H9 (cell line): ENCODE measurements at regions not wholly inside any gene's neighbourhood (a gene's known extent, or its start where the extent isn't known, plus 50 kb on each side); places are given as distances from the start of the nearest gene placed in this dataset.

Experiments used
- DNase-seq: peaks from one replicate; pipeline ENCODE4 v3.0.0-alpha.2; 2017
- H2AFZ ChIP-seq: one replicate; pipeline ENCODE4 v1.6.1; 2013; ENCODE audit warnings: mild to moderate bottlenecking, low read length, control low read depth, moderate library complexity
- H2AK5ac ChIP-seq: 2 replicates; pipeline ENCODE4 v1.6.1; 2013; ENCODE audit warnings: low read length, control low read depth, mixed read lengths; ENCODE audit not compliant: insufficient read length
- H2BK120ac ChIP-seq: one replicate; pipeline ENCODE4 v1.6.1; 2013; ENCODE audit warnings: low read depth, mild to moderate bottlenecking, low read length, control low read depth, inconsistent platforms; ENCODE audit not compliant: poor library complexity, severe bottlenecking
- H2BK12ac ChIP-seq: 2 replicates; pipeline ENCODE4 v1.6.1; 2013; ENCODE audit warnings: low read length, control low read depth, mixed read lengths, low read depth; ENCODE audit not compliant: insufficient read length
- H2BK15ac ChIP-seq: 2 replicates; pipeline ENCODE4 v1.6.1; 2013; ENCODE audit warnings: low read depth, low read length, control low read depth
- H2BK20ac ChIP-seq: one replicate; pipeline ENCODE4 v1.6.1; 2013; ENCODE audit warnings: low read depth, mild to moderate bottlenecking, low read length, control low read depth, inconsistent platforms; ENCODE audit not compliant: poor library complexity, severe bottlenecking
- H2BK5ac ChIP-seq: 2 replicates; pipeline ENCODE4 v1.6.1; 2013; ENCODE audit warnings: low read length, control low read depth, mixed read lengths; ENCODE audit not compliant: insufficient read length
- H3K14ac ChIP-seq: 2 replicates; pipeline ENCODE4 v1.6.1; 2013; ENCODE audit warnings: low read length, control low read depth; ENCODE audit not compliant: insufficient read depth
- H3K18ac ChIP-seq: 2 replicates; pipeline ENCODE4 v1.6.1; 2013; ENCODE audit warnings: low read depth, mild to moderate bottlenecking, mixed read lengths, low read length, control low read depth; ENCODE audit not compliant: insufficient read length
- H3K23ac ChIP-seq: 2 replicates; pipeline ENCODE4 v1.6.1; 2013; ENCODE audit warnings: low read length, control low read depth, mixed read lengths, low read depth; ENCODE audit not compliant: insufficient read length
- H3K23me2 ChIP-seq: 2 replicates; pipeline ENCODE4 v1.6.1; 2013; ENCODE audit warnings: low read depth, mild to moderate bottlenecking, mixed read lengths, low read length, control low read depth; ENCODE audit not compliant: insufficient read length, poor library complexity, severe bottlenecking
- H3K27ac ChIP-seq: 2 replicates; pipeline ENCODE4 v1.5.1; 2013; ENCODE audit warnings: low read length, control low read depth, mixed read lengths, low read depth; ENCODE audit not compliant: insufficient read length
- H3K27me3 ChIP-seq: 2 replicates; pipeline ENCODE4 v1.6.1; 2013; ENCODE audit warnings: low read length, control low read depth, inconsistent platforms; ENCODE audit not compliant: insufficient read depth
- H3K4ac ChIP-seq: 2 replicates; pipeline ENCODE4 v1.6.1; 2013; ENCODE audit warnings: low read depth, mild to moderate bottlenecking, control low read depth, inconsistent platforms, low read length, moderate library complexity
- H3K4me1 ChIP-seq: 2 replicates; pipeline ENCODE4 v1.6.1; 2013; ENCODE audit warnings: low read length, control low read depth, inconsistent platforms; ENCODE audit not compliant: insufficient read depth
- H3K4me2 ChIP-seq: 2 replicates; pipeline ENCODE4 v1.6.1; 2013; ENCODE audit warnings: low read length, control low read depth, mixed read lengths; ENCODE audit not compliant: insufficient read length, insufficient read depth
- H3K56ac ChIP-seq: 2 replicates; pipeline ENCODE4 v1.6.1; 2013; ENCODE audit warnings: low read depth, mild to moderate bottlenecking, mixed read lengths, low read length, control low read depth; ENCODE audit not compliant: insufficient read length
- H3K79me1 ChIP-seq: 2 replicates; pipeline ENCODE4 v1.6.1; 2013; ENCODE audit warnings: low read depth, mild to moderate bottlenecking, moderate library complexity, low read length, control low read depth, inconsistent platforms; ENCODE audit not compliant: insufficient read depth, poor library complexity, severe bottlenecking
- H3K79me2 ChIP-seq: 2 replicates; pipeline ENCODE4 v1.6.1; 2013; ENCODE audit warnings: low read length, control low read depth, inconsistent platforms; ENCODE audit not compliant: insufficient read depth
- H3K9ac ChIP-seq: 2 replicates; pipeline ENCODE4 v1.6.1; 2013; ENCODE audit warnings: low read length, control low read depth, mixed read lengths; ENCODE audit not compliant: insufficient read length; ENCODE audit errors: extremely low read depth
- H3K9me3 ChIP-seq: one replicate; pipeline ENCODE4 v1.6.1; 2013; ENCODE audit warnings: low read depth, low read length, inconsistent platforms; ENCODE audit not compliant: control insufficient read depth
- H3T11ph ChIP-seq: one replicate; pipeline ENCODE4 v1.6.1; 2013; ENCODE audit warnings: mild to moderate bottlenecking, low read length, control low read depth, inconsistent platforms
- H4K20me1 ChIP-seq: one replicate; pipeline ENCODE4 v1.6.1; 2013; ENCODE audit not compliant: control insufficient read depth, insufficient read length, insufficient read depth
- H4K5ac ChIP-seq: 2 replicates; pipeline ENCODE4 v1.6.1; 2013; ENCODE audit warnings: low read depth, mild to moderate bottlenecking, mixed read lengths, low read length, control low read depth; ENCODE audit not compliant: insufficient read length
- H4K8ac ChIP-seq: replicated peaks from 2 replicates; pipeline ENCODE4 v1.6.1; 2013; ENCODE audit warnings: low read length, control low read depth, mixed read lengths, low read depth; ENCODE audit not compliant: insufficient read length
- H4K91ac ChIP-seq: 2 replicates; pipeline ENCODE4 v1.6.1; 2013; ENCODE audit warnings: low read depth, mild to moderate bottlenecking, moderate library complexity, mixed read lengths, low read length, control low read depth; ENCODE audit not compliant: insufficient read length
- H3K27ac Mint-ChIP-seq, 3 experiments: 2 replicates in 2 of 3; 3 replicates in 1 of 3; pipeline ENCODE4 v1.8.0; 2020 to 2021; ENCODE audit warnings: mixed read lengths in 3 of 3, mild to moderate bottlenecking in 1 of 3, moderate library complexity in 1 of 3
- H3K27me3 Mint-ChIP-seq: 2 replicates; pipeline ENCODE4 v1.8.0; 2021; ENCODE audit warnings: low read depth, mild to moderate bottlenecking, moderate library complexity, mixed read lengths
- H3K36me3 Mint-ChIP-seq, 3 experiments: 2 replicates in 2 of 3; 3 replicates in 1 of 3; pipeline ENCODE4 v1.8.0; 2020 to 2021; ENCODE audit warnings: low read depth in 3 of 3, mixed read lengths in 3 of 3; ENCODE audit not compliant: insufficient read depth in 1 of 3
- H3K4me1 Mint-ChIP-seq, 2 experiments: 2 replicates each; pipeline ENCODE4 v1.8.0; 2020; ENCODE audit warnings: mixed read lengths in 2 of 2
- H3K4me3 Mint-ChIP-seq, 2 experiments: 2 replicates in 1 of 2; 3 replicates in 1 of 2; pipeline ENCODE4 v1.8.0; 2020 to 2021; ENCODE audit warnings: mild to moderate bottlenecking in 2 of 2, mixed read lengths in 2 of 2, moderate library complexity in 1 of 2
- H3K9me3 Mint-ChIP-seq, 2 experiments: 2 replicates in 1 of 2; 3 replicates in 1 of 2; pipeline ENCODE4 v1.8.0; 2020; ENCODE audit warnings: mild to moderate bottlenecking in 2 of 2, mixed read lengths in 2 of 2, moderate library complexity in 1 of 2
- WGBS: extraction: QIAGEN DNeasy Blood & Tissue Kit; methylation state at CpG from one replicate; pipeline ENCODE4 v1.1.7; 2013; ENCODE audit warnings: missing lambda C conversion rate, low lambda C conversion rate, mixed read lengths; ENCODE audit not compliant: insufficient read length; ENCODE audit errors: extremely low coverage; 5-methylcytosine and 5-hydroxymethylcytosine counted together
- TF ChIP-seq, protein P1 (sequence below): fragments of 200-600 bp; sonication (generic); conservative IDR thresholded peaks from 3 replicates; pipeline ENCODE4 v1.8.0; 2021; ENCODE audit warnings: antibody characterized with exemption, mild to moderate bottlenecking

DNA sequence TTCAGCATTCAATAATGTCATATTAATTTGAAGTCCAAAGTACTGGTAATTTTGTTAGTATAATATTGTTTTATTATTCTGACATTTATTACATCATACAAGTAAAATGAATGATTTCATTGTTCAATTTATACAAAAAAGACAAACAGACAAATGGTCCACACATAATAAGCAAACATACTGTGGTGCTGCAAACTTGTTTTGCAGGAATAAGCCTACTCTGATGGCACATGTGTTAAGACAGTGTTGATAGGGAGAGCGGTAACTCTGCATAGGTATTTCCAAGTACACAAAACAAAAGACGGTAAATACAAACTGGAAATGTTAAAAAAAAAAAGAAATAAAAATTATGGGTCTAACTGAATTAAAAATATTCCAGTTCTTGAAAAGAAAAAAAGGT, 59.7 kb upstream of the DPYD start:
- no CpG with 5 or more reads among the region's 2 CpGs for WGBS
- Histone ChIP-seq H3K27me3 (no peaks in the 10 kb centered on the region), H2BK5ac (no peak overlapping the region), H3T11ph (no peak overlapping the region), H4K20me1 (no peaks in the 10 kb centered on the region), H3K79me2 (no peaks in the 10 kb centered on the region), H4K91ac (no peak overlapping the region), H3K23me2 (no peaks in the 10 kb centered on the region), H2AK5ac (no peak overlapping the region), H2BK120ac (no peak overlapping the region), H3K14ac (no peak overlapping the region), H4K8ac (no peak overlapping the region), H3K18ac (no peak overlapping the region), H2BK15ac (no peak overlapping the region), H3K4ac (no peak overlapping the region), H2BK12ac (no peak overlapping the region), H3K4me1 (no peaks in the 10 kb centered on the region), H4K5ac (no peak overlapping the region), H3K4me2 (no peak overlapping the region), H3K9me3 (no peaks in the 10 kb centered on the region), H3K27ac (no peak overlapping the region), H3K79me1 (no peaks in the 10 kb centered on the region), H3K23ac (no peak overlapping the region), H2AFZ (no peak overlapping the region), H3K56ac (no peak overlapping the region), H2BK20ac (no peak overlapping the region), H3K9ac (no peak overlapping the region)
- TF ChIP-seq, protein P1, sequence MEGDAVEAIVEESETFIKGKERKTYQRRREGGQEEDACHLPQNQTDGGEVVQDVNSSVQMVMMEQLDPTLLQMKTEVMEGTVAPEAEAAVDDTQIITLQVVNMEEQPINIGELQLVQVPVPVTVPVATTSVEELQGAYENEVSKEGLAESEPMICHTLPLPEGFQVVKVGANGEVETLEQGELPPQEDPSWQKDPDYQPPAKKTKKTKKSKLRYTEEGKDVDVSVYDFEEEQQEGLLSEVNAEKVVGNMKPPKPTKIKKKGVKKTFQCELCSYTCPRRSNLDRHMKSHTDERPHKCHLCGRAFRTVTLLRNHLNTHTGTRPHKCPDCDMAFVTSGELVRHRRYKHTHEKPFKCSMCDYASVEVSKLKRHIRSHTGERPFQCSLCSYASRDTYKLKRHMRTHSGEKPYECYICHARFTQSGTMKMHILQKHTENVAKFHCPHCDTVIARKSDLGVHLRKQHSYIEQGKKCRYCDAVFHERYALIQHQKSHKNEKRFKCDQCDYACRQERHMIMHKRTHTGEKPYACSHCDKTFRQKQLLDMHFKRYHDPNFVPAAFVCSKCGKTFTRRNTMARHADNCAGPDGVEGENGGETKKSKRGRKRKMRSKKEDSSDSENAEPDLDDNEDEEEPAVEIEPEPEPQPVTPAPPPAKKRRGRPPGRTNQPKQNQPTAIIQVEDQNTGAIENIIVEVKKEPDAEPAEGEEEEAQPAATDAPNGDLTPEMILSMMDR: no peak
- H3K4me3 Mint-ChIP-seq: no peak overlapping the region
- no peak for DNase-seq
- H3K36me3 Mint-ChIP-seq: no peaks in the 10 kb centered on the region
- H3K4me1 Mint-ChIP-seq: no peaks in the 10 kb centered on the region
- no peak overlapping the region; a peak in 1 of 7 replicates for H3K27ac Mint-ChIP-seq
- H3K27me3 Mint-ChIP-seq: no peaks in the 10 kb centered on the region
- no peaks in the 10 kb centered on the region for H3K9me3 Mint-ChIP-seq
